ENCODE measurements at regions not wholly inside any gene's neighbourhood (a gene's known extent, or its start where the extent isn't known, plus 50 kb on each side); places are given as distances from the start of the nearest gene placed in this dataset.

GRCh38 chr6:87975561-87975960 is 72.1 kb upstream of the SPACA1 start:
- no peak overlapping the region for H3K27ac ChIP-seq (ENCODE audit: low read depth, low read length)
- H3K4me1 ChIP-seq (ENCODE audit: control insufficient read depth, insufficient read depth, low read length), result peaks cover 3% of the 10 kb centered on the region
- Mint-ChIP-seq H3K27ac (no peak overlapping the region), H3K36me3 (ENCODE audit: low read depth) (no peaks in the 10 kb centered on the region), H3K4me1 (peaks cover 11% of the 10 kb centered on the region), H3K4me3 (no peak overlapping the region), H3K27me3 (ENCODE audit: insufficient read depth) (no peaks in the 10 kb centered on the region), H3K9me3 (no peaks in the 10 kb centered on the region)
- WGBS, 2 experiments (ENCODE audit: insufficient coverage in 1 of 2, insufficient read length in 1 of 2), result 95 to 100% methylated on average over 1 to 2 of the region's 2 CpGs
- H3K36me3 ChIP-seq (ENCODE audit: control insufficient read depth, insufficient read depth, low read length), result no peaks in the 10 kb centered on the region
- H3K9me3 ChIP-seq (ENCODE audit: control insufficient read depth, low read length), result no peaks in the 10 kb centered on the region
- TF ChIP-seq CTCF (conservative IDR thresholded peaks at IDR 0.05), result no peak
- DNase-seq, result no peak
- H3K9ac ChIP-seq (ENCODE audit: extremely low read depth, low read length, poor library complexity, severe bottlenecking), result no peak overlapping the region
- no peak overlapping the region for H3K4me3 ChIP-seq (ENCODE audit: low read length)
- H3K27me3 ChIP-seq (ENCODE audit: control insufficient read depth, insufficient read depth, low read length, poor library complexity, severe bottlenecking), result no peaks in the 10 kb centered on the region

- peaks cover 6% of the 10 kb centered on the region for H3K27me3 ChIP-seq (ENCODE audit: control insufficient read depth, insufficient read depth, low read length, poor library complexity, severe bottlenecking)
- peaks cover 9% of the 10 kb centered on the region for H3K4me1 Mint-ChIP-seq
- H3K27ac Mint-ChIP-seq, result no peak overlapping the region
- H3K36me3 ChIP-seq (ENCODE audit: control insufficient read depth, insufficient read depth, low read length), result no peaks in the 10 kb centered on the region
- no peaks in the 10 kb centered on the region for H3K36me3 Mint-ChIP-seq (ENCODE audit: low read depth)
- H3K9me3 Mint-ChIP-seq, result no peaks in the 10 kb centered on the region
- H3K9me3 ChIP-seq (ENCODE audit: control insufficient read depth, low read length), result no peaks in the 10 kb centered on the region
- H3K4me3 Mint-ChIP-seq, result no peak overlapping the region
- no peak for DNase-seq
- no peak for TF ChIP-seq CTCF (conservative IDR thresholded peaks at IDR 0.05)
- H3K27ac ChIP-seq (ENCODE audit: low read depth, low read length), result no peak overlapping the region
- H3K4me1 ChIP-seq (ENCODE audit: control insufficient read depth, insufficient read depth, low read length), result peaks cover 3% of the 10 kb centered on the region
- H3K27me3 Mint-ChIP-seq (ENCODE audit: insufficient read depth), result no peaks in the 10 kb centered on the region
- no peak overlapping the region for H3K4me3 ChIP-seq (ENCODE audit: low read length)
- no peak overlapping the region for H3K9ac ChIP-seq (ENCODE audit: extremely low read depth, low read length, poor library complexity, severe bottlenecking)
Observed at GRCh38 chr6:87972279-87972678, 75.4 kb upstream of the SPACA1 start.

GRCh38 chr6:87971605-87972262 is 75.9 kb upstream of the SPACA1 start:
- H3K27ac ChIP-seq (ENCODE audit: low read depth, low read length), result no peak overlapping the region
- no peaks in the 10 kb centered on the region for H3K9me3 Mint-ChIP-seq
- no peaks in the 10 kb centered on the region for H3K36me3 ChIP-seq (ENCODE audit: control insufficient read depth, insufficient read depth, low read length)
- no peak for TF ChIP-seq CTCF (conservative IDR thresholded peaks at IDR 0.05)
- H3K4me1 Mint-ChIP-seq, result peaks cover 9% of the 10 kb centered on the region
- no peak overlapping the region for H3K9ac ChIP-seq (ENCODE audit: extremely low read depth, low read length, poor library complexity, severe bottlenecking)
- no peaks in the 10 kb centered on the region for H3K9me3 ChIP-seq (ENCODE audit: control insufficient read depth, low read length)
- peak overlapping the region; percentile 7 for H3K4me3 ChIP-seq (ENCODE audit: low read length)
- H3K36me3 Mint-ChIP-seq (ENCODE audit: low read depth), result no peaks in the 10 kb centered on the region
- no peak overlapping the region for H3K27ac Mint-ChIP-seq
- peaks cover 9% of the 10 kb centered on the region for H3K27me3 ChIP-seq (ENCODE audit: control insufficient read depth, insufficient read depth, low read length, poor library complexity, severe bottlenecking)
- WGBS, 2 experiments (ENCODE audit: insufficient coverage in 1 of 2, insufficient read length in 1 of 2), result 89 to 94% methylated on average over 2 to 5 of the region's 5 CpGs
- H3K4me1 ChIP-seq (ENCODE audit: control insufficient read depth, insufficient read depth, low read length), result peaks cover 3% of the 10 kb centered on the region
- H3K27me3 Mint-ChIP-seq (ENCODE audit: insufficient read depth), result no peaks in the 10 kb centered on the region
- no peak for DNase-seq
- H3K4me3 Mint-ChIP-seq, result no peak overlapping the region

Data from endodermal cell (in vitro differentiated cells).